GM12878 (cell line): ENCODE measurements at regions not wholly inside any gene's neighbourhood (a gene's known extent, or its start where the extent isn't known, plus 50 kb on each side); places are given as distances from the start of the nearest gene placed in this dataset.

Experiments
- CHD2 ChIP-seq: IDR thresholded peaks from 2 replicates; pipeline ENCODE4 v1.6.1; 2011; ENCODE audit warnings: low read depth, low read length, improper control_type of control experiment, borderline replicate concordance
- HCFC1 ChIP-seq: fragments of 150-350 bp; IDR thresholded peaks from 2 replicates; pipeline ENCODE4 v1.6.1; 2014; ENCODE audit warnings: low read length
- HDAC6 ChIP-seq: fragments of 200-600 bp; sonication (generic); IDR thresholded peaks from one replicate; pipeline ENCODE4 v1.8.0; 2017; ENCODE audit warnings: antibody characterized with exemption; ENCODE audit not compliant: unreplicated experiment
- IKZF2 ChIP-seq, 2 experiments: fragments of 450-650 bp; IDR thresholded peaks; 2 replicates each; pipeline ENCODE4 v1.6.1; 2017; ENCODE audit warnings: mild to moderate bottlenecking in 2 of 2, moderate library complexity in 2 of 2
- JUND ChIP-seq: IDR thresholded peaks from 2 replicates; pipeline ENCODE4 v1.6.1; 2012; ENCODE audit warnings: low read depth, mild to moderate bottlenecking, low read length, improper control_type of control experiment, moderate library complexity
- MLLT1 ChIP-seq: fragments of 450-650 bp; IDR thresholded peaks from 2 replicates; pipeline ENCODE4 v1.6.1; 2016; ENCODE audit warnings: mild to moderate bottlenecking
- MTA2 ChIP-seq: fragments of 450-650 bp; IDR thresholded peaks from 2 replicates; pipeline ENCODE4 v1.6.1; 2016; ENCODE audit warnings: low read depth, mild to moderate bottlenecking, moderate library complexity
- NBN ChIP-seq: fragments of 450-650 bp; IDR thresholded peaks from 2 replicates; pipeline ENCODE4 v1.6.1; 2016
- NR2C1 ChIP-seq: fragments of 450-650 bp; IDR thresholded peaks from 2 replicates; pipeline ENCODE4 v1.6.1; 2017; ENCODE audit warnings: antibody characterized with exemption, mild to moderate bottlenecking, moderate library complexity
- POLR2A ChIP-seq: IDR thresholded peaks from 2 replicates; pipeline ENCODE4 v1.6.1; 2011; ENCODE audit warnings: low read depth, mild to moderate bottlenecking, low read length
- PRDM15 ChIP-seq: fragments of 450-650 bp; formaldehyde crosslinking; IDR thresholded peaks from 2 replicates; pipeline ENCODE4 v1.4.0; 2020; ENCODE audit warnings: mild to moderate bottlenecking, moderate library complexity
- SP1 ChIP-seq: IDR thresholded peaks from one replicate; pipeline ENCODE4 v1.6.1; 2011; ENCODE audit warnings: low read depth, low read length
- ZBED1 ChIP-seq: IDR thresholded peaks from 2 replicates; pipeline ENCODE4 v1.6.1; 2016; ENCODE audit warnings: borderline replicate concordance
- ZBTB33 ChIP-seq: fragments of 450-650 bp; IDR thresholded peaks from 2 replicates; pipeline ENCODE4 v1.6.1; 2017; ENCODE audit warnings: mild to moderate bottlenecking
- ZNF217 ChIP-seq: fragments of 450-650 bp; IDR thresholded peaks from 2 replicates; pipeline ENCODE4 v1.6.1; 2017; ENCODE audit warnings: antibody characterized with exemption, mild to moderate bottlenecking
- TF ChIP-seq, protein P1 (sequence below): fragments of 450-650 bp; IDR thresholded peaks from 2 replicates; pipeline ENCODE4 v1.6.1; 2018; ENCODE audit warnings: borderline replicate concordance, mild to moderate bottlenecking; ENCODE audit not compliant: partially characterized antibody
- TF ChIP-seq, protein P2 (sequence below): IDR thresholded peaks from 2 replicates; pipeline ENCODE4 v1.6.1; 2012; ENCODE audit warnings: improper control_type of control experiment, low read depth, low read length; ENCODE audit not compliant: insufficient replicate concordance

GRCh38 chr14:71618716-71619115 lies 313.5 kb upstream of the RGS6 start (continued):
- TF ChIP-seq, protein P1, sequence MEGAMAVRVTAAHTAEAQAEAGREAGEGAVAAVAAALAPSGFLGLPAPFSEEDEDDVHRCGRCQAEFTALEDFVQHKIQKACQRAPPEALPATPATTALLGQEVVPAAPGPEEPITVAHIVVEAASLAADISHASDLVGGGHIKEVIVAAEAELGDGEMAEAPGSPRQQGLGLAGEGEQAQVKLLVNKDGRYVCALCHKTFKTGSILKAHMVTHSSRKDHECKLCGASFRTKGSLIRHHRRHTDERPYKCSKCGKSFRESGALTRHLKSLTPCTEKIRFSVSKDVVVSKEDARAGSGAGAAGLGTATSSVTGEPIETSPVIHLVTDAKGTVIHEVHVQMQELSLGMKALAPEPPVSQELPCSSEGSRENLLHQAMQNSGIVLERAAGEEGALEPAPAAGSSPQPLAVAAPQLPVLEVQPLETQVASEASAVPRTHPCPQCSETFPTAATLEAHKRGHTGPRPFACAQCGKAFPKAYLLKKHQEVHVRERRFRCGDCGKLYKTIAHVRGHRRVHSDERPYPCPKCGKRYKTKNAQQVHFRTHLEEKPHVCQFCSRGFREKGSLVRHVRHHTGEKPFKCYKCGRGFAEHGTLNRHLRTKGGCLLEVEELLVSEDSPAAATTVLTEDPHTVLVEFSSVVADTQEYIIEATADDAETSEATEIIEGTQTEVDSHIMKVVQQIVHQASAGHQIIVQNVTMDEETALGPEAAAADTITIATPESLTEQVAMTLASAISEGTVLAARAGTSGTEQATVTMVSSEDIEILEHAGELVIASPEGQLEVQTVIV, result no peak
- no peak for TF ChIP-seq PRDM15 (CRISPR knock-in tag)
- no peak for TF ChIP-seq NR2C1
- TF ChIP-seq ZBTB33, result no peak
- no peak for TF ChIP-seq POLR2A
- TF ChIP-seq HDAC6, result no peak
- no peak for TF ChIP-seq JUND
- TF ChIP-seq CHD2, result 0 out of 2 replicates have a peak, but pooled peaks have one; percentile 14
- TF ChIP-seq ZNF217, result no peak
- no peak for TF ChIP-seq SP1
- no peak for TF ChIP-seq HCFC1
- peak; percentile 64 to 76; a peak in 2 of 4 replicates for TF ChIP-seq IKZF2 (IDR thresholded peaks at IDR 0.05)
- TF ChIP-seq, protein P2, sequence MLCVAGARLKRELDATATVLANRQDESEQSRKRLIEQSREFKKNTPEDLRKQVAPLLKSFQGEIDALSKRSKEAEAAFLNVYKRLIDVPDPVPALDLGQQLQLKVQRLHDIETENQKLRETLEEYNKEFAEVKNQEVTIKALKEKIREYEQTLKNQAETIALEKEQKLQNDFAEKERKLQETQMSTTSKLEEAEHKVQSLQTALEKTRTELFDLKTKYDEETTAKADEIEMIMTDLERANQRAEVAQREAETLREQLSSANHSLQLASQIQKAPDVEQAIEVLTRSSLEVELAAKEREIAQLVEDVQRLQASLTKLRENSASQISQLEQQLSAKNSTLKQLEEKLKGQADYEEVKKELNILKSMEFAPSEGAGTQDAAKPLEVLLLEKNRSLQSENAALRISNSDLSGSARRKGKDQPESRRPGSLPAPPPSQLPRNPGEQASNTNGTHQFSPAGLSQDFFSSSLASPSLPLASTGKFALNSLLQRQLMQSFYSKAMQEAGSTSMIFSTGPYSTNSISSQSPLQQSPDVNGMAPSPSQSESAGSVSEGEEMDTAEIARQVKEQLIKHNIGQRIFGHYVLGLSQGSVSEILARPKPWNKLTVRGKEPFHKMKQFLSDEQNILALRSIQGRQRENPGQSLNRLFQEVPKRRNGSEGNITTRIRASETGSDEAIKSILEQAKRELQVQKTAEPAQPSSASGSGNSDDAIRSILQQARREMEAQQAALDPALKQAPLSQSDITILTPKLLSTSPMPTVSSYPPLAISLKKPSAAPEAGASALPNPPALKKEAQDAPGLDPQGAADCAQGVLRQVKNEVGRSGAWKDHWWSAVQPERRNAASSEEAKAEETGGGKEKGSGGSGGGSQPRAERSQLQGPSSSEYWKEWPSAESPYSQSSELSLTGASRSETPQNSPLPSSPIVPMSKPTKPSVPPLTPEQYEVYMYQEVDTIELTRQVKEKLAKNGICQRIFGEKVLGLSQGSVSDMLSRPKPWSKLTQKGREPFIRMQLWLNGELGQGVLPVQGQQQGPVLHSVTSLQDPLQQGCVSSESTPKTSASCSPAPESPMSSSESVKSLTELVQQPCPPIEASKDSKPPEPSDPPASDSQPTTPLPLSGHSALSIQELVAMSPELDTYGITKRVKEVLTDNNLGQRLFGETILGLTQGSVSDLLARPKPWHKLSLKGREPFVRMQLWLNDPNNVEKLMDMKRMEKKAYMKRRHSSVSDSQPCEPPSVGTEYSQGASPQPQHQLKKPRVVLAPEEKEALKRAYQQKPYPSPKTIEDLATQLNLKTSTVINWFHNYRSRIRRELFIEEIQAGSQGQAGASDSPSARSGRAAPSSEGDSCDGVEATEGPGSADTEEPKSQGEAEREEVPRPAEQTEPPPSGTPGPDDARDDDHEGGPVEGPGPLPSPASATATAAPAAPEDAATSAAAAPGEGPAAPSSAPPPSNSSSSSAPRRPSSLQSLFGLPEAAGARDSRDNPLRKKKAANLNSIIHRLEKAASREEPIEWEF, result no peak
- no peak for TF ChIP-seq ZBED1
- peak; percentile 97 for TF ChIP-seq MTA2
- TF ChIP-seq MLLT1, result peak; percentile 53; the same call in 1 of the 2 replicates
- 0 out of 2 replicates have a peak, but pooled peaks have one; percentile 26 for TF ChIP-seq NBN
